ENCODE measurements at regions not wholly inside any gene's neighbourhood (a gene's known extent, or its start where the extent isn't known, plus 50 kb on each side); places are given as distances from the start of the nearest gene placed in this dataset.

DNA sequence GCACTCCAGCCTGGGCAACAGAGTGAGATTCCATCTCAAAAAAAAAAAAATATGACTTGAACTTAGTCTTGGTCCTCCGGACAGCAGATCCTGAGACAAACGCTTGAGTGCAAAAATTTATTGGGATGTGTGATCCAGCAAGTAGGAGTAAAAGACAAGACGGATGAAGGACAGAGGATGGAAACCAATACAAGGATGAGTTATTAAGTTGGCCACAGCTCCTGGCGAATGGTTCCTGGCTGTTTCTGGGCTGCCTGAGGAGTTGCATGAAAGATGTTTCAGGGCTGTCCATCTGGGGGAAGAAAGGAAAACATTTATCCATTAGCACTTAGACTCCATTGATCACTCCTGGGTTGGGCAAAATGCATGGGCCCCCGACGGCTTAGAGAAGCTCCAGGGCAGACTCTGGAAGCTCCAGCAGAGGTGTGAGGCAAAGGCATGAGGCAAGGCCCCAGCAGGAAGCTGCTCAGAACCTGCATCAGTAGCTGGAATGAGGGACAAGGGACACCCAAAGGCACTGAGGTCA, 98.3 kb upstream of the ZNF438 start:
- TF ChIP-seq, protein P1, sequence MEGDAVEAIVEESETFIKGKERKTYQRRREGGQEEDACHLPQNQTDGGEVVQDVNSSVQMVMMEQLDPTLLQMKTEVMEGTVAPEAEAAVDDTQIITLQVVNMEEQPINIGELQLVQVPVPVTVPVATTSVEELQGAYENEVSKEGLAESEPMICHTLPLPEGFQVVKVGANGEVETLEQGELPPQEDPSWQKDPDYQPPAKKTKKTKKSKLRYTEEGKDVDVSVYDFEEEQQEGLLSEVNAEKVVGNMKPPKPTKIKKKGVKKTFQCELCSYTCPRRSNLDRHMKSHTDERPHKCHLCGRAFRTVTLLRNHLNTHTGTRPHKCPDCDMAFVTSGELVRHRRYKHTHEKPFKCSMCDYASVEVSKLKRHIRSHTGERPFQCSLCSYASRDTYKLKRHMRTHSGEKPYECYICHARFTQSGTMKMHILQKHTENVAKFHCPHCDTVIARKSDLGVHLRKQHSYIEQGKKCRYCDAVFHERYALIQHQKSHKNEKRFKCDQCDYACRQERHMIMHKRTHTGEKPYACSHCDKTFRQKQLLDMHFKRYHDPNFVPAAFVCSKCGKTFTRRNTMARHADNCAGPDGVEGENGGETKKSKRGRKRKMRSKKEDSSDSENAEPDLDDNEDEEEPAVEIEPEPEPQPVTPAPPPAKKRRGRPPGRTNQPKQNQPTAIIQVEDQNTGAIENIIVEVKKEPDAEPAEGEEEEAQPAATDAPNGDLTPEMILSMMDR (IDR thresholded peaks at IDR 0.05), result no peak
- TF ChIP-seq EP300 (IDR thresholded peaks at IDR 0.05), result no peak
- no peak for TF ChIP-seq POLR2A (IDR thresholded peaks at IDR 0.05)
